ENCODE measurements at regions not wholly inside any gene's neighbourhood (a gene's known extent, or its start where the extent isn't known, plus 50 kb on each side); places are given as distances from the start of the nearest gene placed in this dataset.

DNA sequence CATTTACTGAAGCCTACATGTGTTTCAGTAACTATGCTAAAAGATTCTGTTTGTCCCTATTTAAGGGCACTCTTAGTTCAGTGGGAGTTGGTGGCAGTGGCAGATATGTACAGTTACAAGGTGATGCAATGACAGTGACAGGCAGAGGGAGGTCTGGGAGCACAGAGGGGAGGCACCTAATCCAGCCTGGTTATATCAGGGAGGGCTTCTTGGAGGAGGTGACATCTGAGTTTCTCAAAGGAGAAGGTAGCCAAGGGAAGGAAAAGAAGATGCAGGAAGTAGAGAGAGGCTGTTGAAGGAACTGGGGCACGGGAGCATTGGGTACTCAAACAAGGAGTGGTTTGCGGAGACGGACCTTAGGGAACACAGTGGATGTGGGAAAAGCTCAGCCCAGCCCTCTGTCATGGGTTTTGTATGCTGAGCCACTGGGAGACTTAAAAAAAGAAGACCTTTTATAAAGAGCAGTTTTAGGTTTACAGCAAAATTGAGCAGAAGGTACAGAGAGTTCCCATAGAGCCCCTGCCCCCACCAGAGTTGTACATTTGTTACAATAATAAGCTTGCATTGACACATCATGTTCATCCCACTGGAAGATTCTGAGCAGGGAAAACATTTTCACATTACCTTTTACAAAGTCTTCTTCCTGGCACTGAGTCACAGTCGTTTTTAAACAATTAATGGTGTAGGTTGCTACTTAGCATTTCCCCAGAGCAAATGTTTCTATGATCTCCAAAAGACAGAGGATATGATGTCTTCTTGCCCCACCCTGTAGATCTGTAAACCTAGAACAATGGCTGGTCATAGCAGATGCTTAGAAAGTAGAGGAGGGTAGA, 83.0 kb upstream of the TAF1B start:
- intact Hi-C loops (cut with DNase I, micrococcal nuclease): no loop called here
- H3K4me1 ChIP-seq (ENCODE audit: low read depth): no peaks in the 10 kb centered on the region
- no peak overlapping the region for H3K4me3 ChIP-seq
- H3K9me3 ChIP-seq: no peaks in the 10 kb centered on the region
- TF ChIP-seq CTCF (IDR thresholded peaks at IDR 0.05): no peak
- no peaks in the 10 kb centered on the region for H3K36me3 ChIP-seq (ENCODE audit: low read depth)
- no peak for ATAC-seq
- DNase-seq: no peak

DNA sequence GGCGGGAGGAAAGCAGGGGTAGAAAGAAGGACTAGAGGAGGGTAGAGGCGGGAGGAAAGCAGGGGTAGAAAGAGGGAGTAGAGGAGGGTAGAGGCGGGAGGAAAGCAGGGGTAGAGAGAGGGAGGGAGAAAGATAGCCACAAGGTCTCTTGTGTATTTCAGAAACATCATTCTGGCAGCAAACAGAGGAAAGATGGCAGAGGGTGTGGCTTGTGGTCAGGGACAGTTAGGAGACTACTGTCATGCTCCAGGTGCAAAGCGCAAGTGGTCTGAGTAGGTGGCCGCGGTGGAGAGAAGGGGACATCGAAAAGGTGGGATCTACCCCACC, 82.4 kb upstream of the TAF1B start:
- DNase-seq: no peak
- Histone ChIP-seq H3K9me3 (no peaks in the 10 kb centered on the region), H3K36me3 (ENCODE audit: low read depth) (no peaks in the 10 kb centered on the region), H3K4me1 (ENCODE audit: low read depth) (no peaks in the 10 kb centered on the region), H3K4me3 (no peak overlapping the region)
- intact Hi-C loops (cut with DNase I, micrococcal nuclease): no loop called here
- no peak for ATAC-seq
- no peak for TF ChIP-seq CTCF (IDR thresholded peaks at IDR 0.05)

DNA sequence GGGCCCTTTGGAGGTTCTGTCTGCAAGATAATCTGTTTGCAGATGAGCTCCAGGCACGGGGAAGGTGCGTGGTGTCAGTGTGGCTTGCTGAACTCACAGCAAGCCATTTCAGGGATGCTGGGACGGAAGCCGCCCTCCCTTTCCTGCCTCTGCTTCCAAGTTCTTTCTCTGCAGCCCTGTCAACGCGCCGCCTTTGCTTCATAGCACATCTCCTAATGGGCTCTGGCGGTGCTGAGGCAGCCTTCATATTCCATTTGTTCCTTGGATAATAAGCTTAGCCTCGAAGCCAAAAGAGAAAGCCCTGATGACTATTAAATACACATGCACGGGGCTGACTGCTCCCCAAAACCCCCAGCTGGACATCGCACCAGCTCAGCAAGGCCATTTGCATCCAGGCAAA, 81.7 kb upstream of the TAF1B start:
- no peak for DNase-seq
- TF ChIP-seq CTCF (IDR thresholded peaks at IDR 0.05): no peak

GRCh38 chr2:9762164-9762563, 81.1 kb upstream of the TAF1B start:
- H3K4me1 ChIP-seq (ENCODE audit: low read depth): no peaks in the 10 kb centered on the region
- H3K36me3 ChIP-seq (ENCODE audit: low read depth): no peaks in the 10 kb centered on the region
- no peak overlapping the region for H3K4me3 ChIP-seq
- DNase-seq (no peak), ATAC-seq (no peak)
- no peaks in the 10 kb centered on the region for H3K9me3 ChIP-seq
- TF ChIP-seq CTCF (IDR thresholded peaks at IDR 0.05): no peak
- intact Hi-C loops (cut with DNase I, micrococcal nuclease): no loop called here

More for the DNA sequence above, 81.7 kb upstream of the TAF1B start:
- intact Hi-C loops (cut with DNase I, micrococcal nuclease): no loop called here
- ATAC-seq: no peak
- Histone ChIP-seq H3K4me1 (ENCODE audit: low read depth) (no peaks in the 10 kb centered on the region), H3K9me3 (no peaks in the 10 kb centered on the region), H3K4me3 (no peak overlapping the region), H3K36me3 (ENCODE audit: low read depth) (no peaks in the 10 kb centered on the region)

- H3K36me3 ChIP-seq (ENCODE audit: low read depth): no peaks in the 10 kb centered on the region
- H3K9me3 ChIP-seq: no peaks in the 10 kb centered on the region
- intact Hi-C loops (cut with DNase I, micrococcal nuclease): no loop called here
- no peak overlapping the region for H3K4me3 ChIP-seq
- DNase-seq (no peak), ATAC-seq (no peak)
- no peaks in the 10 kb centered on the region for H3K4me1 ChIP-seq (ENCODE audit: low read depth)
- TF ChIP-seq CTCF (IDR thresholded peaks at IDR 0.05): no peak
These were observed 80.3 kb upstream of the TAF1B start for GRCh38 chr2:9762941-9763340.

Measured in mucosa of descending colon (tissue), 3 donors.